ENCODE measurements at regions not wholly inside any gene's neighbourhood (a gene's known extent, or its start where the extent isn't known, plus 50 kb on each side); places are given as distances from the start of the nearest gene placed in this dataset.

DNA sequence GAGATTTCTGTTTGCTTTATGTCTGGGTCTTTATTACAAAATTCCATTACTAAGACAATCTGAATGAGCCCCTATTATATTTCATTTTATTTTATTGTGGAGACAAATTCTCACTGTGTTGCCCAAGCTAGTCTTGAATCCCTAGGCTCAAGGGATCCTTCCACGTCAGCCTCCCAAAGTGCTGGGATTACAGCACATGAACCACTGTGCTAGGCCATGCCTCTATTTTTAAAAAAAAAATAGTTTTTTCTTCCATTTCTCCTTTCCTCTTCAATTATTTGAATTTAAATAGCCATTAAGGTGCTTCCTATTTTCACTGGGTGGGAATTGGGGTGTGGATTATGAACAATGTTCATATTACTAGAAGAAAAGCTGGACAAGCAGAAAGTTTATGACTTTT is 1587.4 kb downstream of the GRIK2 start:
- H3K4me1 ChIP-seq = no peaks in the 10 kb centered on the region
- H3K27me3 ChIP-seq = no peaks in the 10 kb centered on the region
- WGBS = 84% methylated on average over 1 of the region's 1 CpG
- intact Hi-C loops (cut with DNase I) = no loop called here
- TF ChIP-seq, protein P1, sequence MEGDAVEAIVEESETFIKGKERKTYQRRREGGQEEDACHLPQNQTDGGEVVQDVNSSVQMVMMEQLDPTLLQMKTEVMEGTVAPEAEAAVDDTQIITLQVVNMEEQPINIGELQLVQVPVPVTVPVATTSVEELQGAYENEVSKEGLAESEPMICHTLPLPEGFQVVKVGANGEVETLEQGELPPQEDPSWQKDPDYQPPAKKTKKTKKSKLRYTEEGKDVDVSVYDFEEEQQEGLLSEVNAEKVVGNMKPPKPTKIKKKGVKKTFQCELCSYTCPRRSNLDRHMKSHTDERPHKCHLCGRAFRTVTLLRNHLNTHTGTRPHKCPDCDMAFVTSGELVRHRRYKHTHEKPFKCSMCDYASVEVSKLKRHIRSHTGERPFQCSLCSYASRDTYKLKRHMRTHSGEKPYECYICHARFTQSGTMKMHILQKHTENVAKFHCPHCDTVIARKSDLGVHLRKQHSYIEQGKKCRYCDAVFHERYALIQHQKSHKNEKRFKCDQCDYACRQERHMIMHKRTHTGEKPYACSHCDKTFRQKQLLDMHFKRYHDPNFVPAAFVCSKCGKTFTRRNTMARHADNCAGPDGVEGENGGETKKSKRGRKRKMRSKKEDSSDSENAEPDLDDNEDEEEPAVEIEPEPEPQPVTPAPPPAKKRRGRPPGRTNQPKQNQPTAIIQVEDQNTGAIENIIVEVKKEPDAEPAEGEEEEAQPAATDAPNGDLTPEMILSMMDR (IDR thresholded peaks at IDR 0.05) = no peak
- TF ChIP-seq POLR2AphosphoS5 (IDR thresholded peaks at IDR 0.05) (no peak), POLR2A (IDR thresholded peaks at IDR 0.05; ENCODE audit: low read depth) (no peak), EP300 (IDR thresholded peaks at IDR 0.05) (no peak)
- DNase-seq (ENCODE audit: extremely low spot score) = no peak
- no peak overlapping the region for H3K4me3 ChIP-seq
- no peak overlapping the region for H3K27ac ChIP-seq (replicated peaks in 1 of 4)
- H3K36me3 ChIP-seq = no peaks in the 10 kb centered on the region
- H3K9me3 ChIP-seq = no peaks in the 10 kb centered on the region

GRCh38 chr6:102961902-102962301 is 1568.4 kb downstream of the GRIK2 start:
- Histone ChIP-seq H3K4me1 (no peaks in the 10 kb centered on the region), H3K9me3 (no peaks in the 10 kb centered on the region), H3K4me3 (no peak overlapping the region), H3K27ac (replicated peaks in 1 of 4) (no peak overlapping the region), H3K36me3 (no peaks in the 10 kb centered on the region), H3K27me3 (no peaks in the 10 kb centered on the region)
- intact Hi-C loops (cut with DNase I) = no loop called here
- no peak for TF ChIP-seq POLR2AphosphoS5 (IDR thresholded peaks at IDR 0.05)
- TF ChIP-seq EP300 (IDR thresholded peaks at IDR 0.05) = no peak
- TF ChIP-seq, protein P1 (IDR thresholded peaks at IDR 0.05) = no peak
- no peak for TF ChIP-seq POLR2A (IDR thresholded peaks at IDR 0.05; ENCODE audit: low read depth)
- no peak for DNase-seq (ENCODE audit: extremely low spot score)

DNA sequence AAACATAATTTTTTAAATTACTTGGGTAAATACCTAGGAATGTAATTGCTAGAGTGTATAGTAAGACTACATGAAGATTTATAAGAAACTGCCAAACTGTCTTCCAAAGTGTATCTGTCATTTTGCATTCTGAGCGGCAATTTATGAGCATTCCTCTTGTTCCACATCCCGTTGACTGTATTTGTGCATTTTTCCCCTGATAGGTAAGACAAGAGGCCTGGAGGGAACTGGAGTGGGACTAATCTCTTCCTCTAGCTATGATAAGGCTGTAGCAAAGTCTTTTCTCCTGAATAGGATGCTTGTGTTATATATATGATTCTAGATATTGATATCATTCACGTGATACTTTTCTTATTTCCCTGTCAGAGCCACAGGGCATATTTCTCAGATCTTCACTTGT is 1557.5 kb downstream of the GRIK2 start:
- Histone ChIP-seq H3K27me3 (no peaks in the 10 kb centered on the region), H3K36me3 (no peaks in the 10 kb centered on the region), H3K4me1 (no peaks in the 10 kb centered on the region), H3K27ac (replicated peaks in 1 of 4) (no peak overlapping the region), H3K4me3 (no peak overlapping the region), H3K9me3 (no peaks in the 10 kb centered on the region)
- DNase-seq (ENCODE audit: extremely low spot score) = no peak
- intact Hi-C loops (cut with DNase I) = no loop called here
- TF ChIP-seq EP300 (IDR thresholded peaks at IDR 0.05) (no peak), POLR2A (IDR thresholded peaks at IDR 0.05; ENCODE audit: low read depth) (no peak), POLR2AphosphoS5 (IDR thresholded peaks at IDR 0.05) (no peak)
- TF ChIP-seq, protein P1 (IDR thresholded peaks at IDR 0.05) = no peak
- 53% methylated on average over 3 of the region's 3 CpGs for WGBS

DNA sequence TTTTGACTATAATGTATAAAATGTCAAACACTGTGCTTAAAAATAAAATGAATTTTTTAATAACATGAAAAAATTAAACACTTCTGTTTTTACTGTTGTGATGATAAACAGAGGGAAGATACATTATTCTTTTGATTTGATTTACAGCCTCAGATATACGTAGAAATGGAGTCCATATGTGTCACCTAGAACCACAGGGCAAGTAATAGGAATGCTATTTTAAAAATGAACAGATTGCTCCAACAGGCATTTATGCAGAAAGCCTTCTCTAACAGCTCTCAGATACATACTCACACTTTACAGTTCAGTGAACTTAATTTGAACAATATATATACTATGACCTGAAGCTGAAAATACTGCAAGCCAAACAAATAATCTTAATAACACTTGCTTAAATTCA is 1551.0 kb downstream of the GRIK2 start:
- Histone ChIP-seq H3K36me3 (no peaks in the 10 kb centered on the region), H3K27me3 (no peaks in the 10 kb centered on the region), H3K4me1 (no peaks in the 10 kb centered on the region), H3K27ac (replicated peaks in 1 of 4) (no peak overlapping the region), H3K4me3 (no peak overlapping the region), H3K9me3 (no peaks in the 10 kb centered on the region)
- intact Hi-C loops (cut with DNase I) = no loop called here
- TF ChIP-seq, protein P1 (IDR thresholded peaks at IDR 0.05) = no peak
- no peak for TF ChIP-seq POLR2A (IDR thresholded peaks at IDR 0.05; ENCODE audit: low read depth)
- TF ChIP-seq POLR2AphosphoS5 (IDR thresholded peaks at IDR 0.05) = no peak
- no peak for TF ChIP-seq EP300 (IDR thresholded peaks at IDR 0.05)
- 20% methylated on average over 1 of the region's 1 CpG for WGBS
- no peak for DNase-seq (ENCODE audit: extremely low spot score)

DNA sequence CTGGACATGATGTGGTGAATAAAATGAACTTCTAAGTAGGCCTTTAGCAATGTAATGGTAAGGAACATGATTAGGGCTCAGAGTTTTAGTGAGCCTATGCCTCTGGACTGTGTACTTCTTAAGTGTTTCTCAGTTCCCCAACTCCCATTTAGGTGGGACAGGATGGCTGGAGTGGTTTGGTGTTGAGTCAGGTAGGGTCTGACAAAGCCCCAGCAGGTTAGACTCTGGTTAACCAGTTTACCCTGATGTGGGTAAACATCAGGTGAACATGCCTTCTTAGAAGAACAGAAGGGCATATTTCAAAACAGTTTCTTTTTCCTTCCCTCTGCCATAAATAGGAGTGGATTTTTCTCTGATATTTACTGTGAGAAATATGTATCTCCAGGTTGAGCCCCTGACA is 1548.7 kb downstream of the GRIK2 start:
- H3K27me3 ChIP-seq = no peaks in the 10 kb centered on the region
- no peak overlapping the region for H3K4me3 ChIP-seq
- H3K9me3 ChIP-seq = no peaks in the 10 kb centered on the region
- DNase-seq (ENCODE audit: extremely low spot score) = no peak
- intact Hi-C loops (cut with DNase I) = no loop called here
- H3K36me3 ChIP-seq = no peaks in the 10 kb centered on the region
- no peaks in the 10 kb centered on the region for H3K4me1 ChIP-seq
- H3K27ac ChIP-seq (replicated peaks in 1 of 4) = no peak overlapping the region
- no peak for TF ChIP-seq POLR2A (IDR thresholded peaks at IDR 0.05; ENCODE audit: low read depth)
- no peak for TF ChIP-seq POLR2AphosphoS5 (IDR thresholded peaks at IDR 0.05)
- no peak for TF ChIP-seq EP300 (IDR thresholded peaks at IDR 0.05)
- TF ChIP-seq, protein P1 (IDR thresholded peaks at IDR 0.05) = no peak

Data from esophagus muscularis mucosa (tissue), 4 donors.